Muscle of arm (tissue), 1 donor: ENCODE measurements at regions not wholly inside any gene's neighbourhood (a gene's known extent, or its start where the extent isn't known, plus 50 kb on each side); places are given as distances from the start of the nearest gene placed in this dataset.

ENCODE experiments used
- DNase-seq: peaks from one replicate; pipeline ENCODE4 v3.0.0-alpha.2; 2013

GRCh38 chr22:26846076-26846475 lies 188.7 kb downstream of the MIAT start:
- no peak for DNase-seq

GRCh38 chr22:26846645-26847044 lies 189.3 kb downstream of the MIAT start:
- DNase-seq = no peak

- DNase-seq = no peak
Observed at GRCh38 chr22:26847046-26847445, 189.7 kb downstream of the MIAT start.

- DNase-seq = no peak
Observed at GRCh38 chr22:26847816-26848215, 190.4 kb downstream of the MIAT start.

- DNase-seq = no peak
Observed at GRCh38 chr22:26848244-26848920, 191.0 kb downstream of the MIAT start.

- no peak for DNase-seq
Observed at GRCh38 chr22:26849575-26849974, 192.2 kb downstream of the MIAT start.

- DNase-seq = no peak
Observed at GRCh38 chr22:26851125-26851524, 193.7 kb downstream of the MIAT start.

- DNase-seq = no peak
Observed at GRCh38 chr22:26852176-26852575, 194.8 kb downstream of the MIAT start.

GRCh38 chr22:26853071-26853470 lies 195.7 kb downstream of the MIAT start:
- no peak for DNase-seq

- DNase-seq = no peak
Observed at GRCh38 chr22:26853495-26853894, 196.1 kb downstream of the MIAT start.

GRCh38 chr22:26857169-26857568 lies 199.8 kb downstream of the MIAT start:
- no peak for DNase-seq

GRCh38 chr22:26860301-26860700 lies 202.9 kb downstream of the MIAT start:
- DNase-seq = no peak

GRCh38 chr22:26865021-26865420 lies 207.6 kb downstream of the MIAT start:
- DNase-seq = no peak

GRCh38 chr22:26883393-26883792 lies 226.0 kb downstream of the MIAT start:
- DNase-seq = no peak

- no peak for DNase-seq
Observed at GRCh38 chr22:26884921-26885320, 227.5 kb downstream of the MIAT start.

GRCh38 chr22:26885441-26886261 lies 228.3 kb downstream of the MIAT start:
- no peak for DNase-seq

GRCh38 chr22:26887456-26887855 lies 230.1 kb downstream of the MIAT start:
- DNase-seq = no peak

GRCh38 chr22:26887916-26888315 lies 230.5 kb downstream of the MIAT start:
- no peak for DNase-seq

GRCh38 chr22:26888887-26889286 lies 231.5 kb downstream of the MIAT start:
- no peak for DNase-seq

GRCh38 chr22:26889802-26890201 lies 232.4 kb downstream of the MIAT start:
- DNase-seq = no peak

- no peak for DNase-seq
Observed at GRCh38 chr22:26890870-26891269, 233.5 kb downstream of the MIAT start.

GRCh38 chr22:26891429-26891828 lies 234.0 kb downstream of the MIAT start:
- DNase-seq = no peak
